MCF 10A (cell line): ENCODE measurements at regions not wholly inside any gene's neighbourhood (a gene's known extent, or its start where the extent isn't known, plus 50 kb on each side); places are given as distances from the start of the nearest gene placed in this dataset.

Source experiments
- BruUV-seq: library from RNA; stranded (reverse); fragments of 400-500 nt; replicated peaks from 2 replicates; lab custom pipeline; 2021; lab: Mats Ljungman, UMichigan
- CTCF ChIA-PET: fragments of 300-600 bp; sonication (Branson Sonifier 250); formaldehyde crosslinking; extraction: SDS; loops from one replicate; lab custom pipeline; 2021; ENCODE audit warnings: antibody characterized with exemption, inconsistent platforms; lab: Yijun Ruan, JAX
- POLR2A ChIA-PET: fragments of 300-600, 350-650 bp; sonication (Branson Sonifier 250); formaldehyde crosslinking; extraction: SDS; loops from one replicate; lab custom pipeline; 2020; ENCODE audit warnings: antibody characterized with exemption, inconsistent platforms; lab: Yijun Ruan, JAX
- DNase-seq: peaks from one replicate; pipeline ENCODE4 v3.0.0-alpha.2; 2018; ENCODE audit not compliant: unreplicated experiment
- H3K27ac Mint-ChIP-seq: one replicate; pipeline ENCODE4 v1.8.0; 2022; ENCODE audit warnings: mild to moderate bottlenecking, low read depth, mixed read lengths; ENCODE audit not compliant: unreplicated experiment
- H3K27me3 Mint-ChIP-seq: one replicate; pipeline ENCODE4 v1.8.0; 2022; ENCODE audit warnings: mixed read lengths; ENCODE audit not compliant: insufficient read depth, unreplicated experiment
- H3K36me3 Mint-ChIP-seq: one replicate; pipeline ENCODE4 v1.8.0; 2022; ENCODE audit warnings: mild to moderate bottlenecking, moderate library complexity, mixed read lengths; ENCODE audit not compliant: insufficient read depth, unreplicated experiment
- H3K4me1 Mint-ChIP-seq: one replicate; pipeline ENCODE4 v1.8.0; 2022; ENCODE audit warnings: mixed read lengths; ENCODE audit not compliant: insufficient read depth, unreplicated experiment
- H3K4me3 Mint-ChIP-seq: one replicate; pipeline ENCODE4 v1.8.0; 2022; ENCODE audit warnings: mild to moderate bottlenecking, moderate library complexity, mixed read lengths; ENCODE audit not compliant: unreplicated experiment
- H3K9me3 Mint-ChIP-seq: one replicate; pipeline ENCODE4 v1.8.0; 2022; ENCODE audit warnings: mixed read lengths; ENCODE audit not compliant: unreplicated experiment
- CTCF ChIP-seq: fragments of 200-600 bp; IDR thresholded peaks from one replicate; pipeline ENCODE4 v1.8.0; 2022; ENCODE audit warnings: antibody characterized with exemption, mild to moderate bottlenecking; ENCODE audit not compliant: unreplicated experiment
- intact Hi-C: fragments of 100-400 bp; cut with micrococcal nuclease; formaldehyde crosslinking; loops from 2 replicates; pipeline ENCODE4 v1.14.1; 2022

- H3K27me3 Mint-ChIP-seq = no peaks in the 10 kb centered on the region
- H3K27ac Mint-ChIP-seq = no peak overlapping the region
- H3K36me3 Mint-ChIP-seq = no peaks in the 10 kb centered on the region
- no peak for DNase-seq
- no peak for TF ChIP-seq CTCF
- no TSS peak for BruUV-seq
- no peaks in the 10 kb centered on the region for H3K9me3 Mint-ChIP-seq
- no peaks in the 10 kb centered on the region for H3K4me1 Mint-ChIP-seq
- CTCF ChIA-PET = interaction anchor here (0.6 kb wide), 1 partner anchor 235 kb away, joined by 3 read pairs; no protein-coding TSS in a partner anchor
- POLR2A ChIA-PET = no interaction called here
- no peak overlapping the region for H3K4me3 Mint-ChIP-seq
- intact Hi-C loops = no loop called here
Measured at GRCh38 chr4:18954538-18954937, 933.0 kb upstream of the LCORL start.

- BruUV-seq = no TSS peak
- no peak for TF ChIP-seq CTCF
- Mint-ChIP-seq H3K27ac (no peak overlapping the region), H3K9me3 (no peaks in the 10 kb centered on the region), H3K4me1 (no peaks in the 10 kb centered on the region), H3K4me3 (no peak overlapping the region), H3K27me3 (no peaks in the 10 kb centered on the region), H3K36me3 (no peaks in the 10 kb centered on the region)
- ChIA-PET CTCF (no interaction called here), POLR2A (no interaction called here)
- DNase-seq = no peak
- intact Hi-C loops = no loop called here
Measured at GRCh38 chr4:18953613-18954012, 932.1 kb upstream of the LCORL start.

GRCh38 chr4:18945464-18945863, 923.9 kb upstream of the LCORL start:
- no peaks in the 10 kb centered on the region for H3K9me3 Mint-ChIP-seq
- no peaks in the 10 kb centered on the region for H3K4me1 Mint-ChIP-seq
- H3K27me3 Mint-ChIP-seq = no peaks in the 10 kb centered on the region
- no peak for DNase-seq
- no peaks in the 10 kb centered on the region for H3K36me3 Mint-ChIP-seq
- intact Hi-C loops = no loop called here
- H3K27ac Mint-ChIP-seq = no peak overlapping the region
- no peak overlapping the region for H3K4me3 Mint-ChIP-seq
- no peak for TF ChIP-seq CTCF
- CTCF ChIA-PET = no interaction called here
- POLR2A ChIA-PET = no interaction called here
- no TSS peak for BruUV-seq

GRCh38 chr4:18942874-18943273, 921.3 kb upstream of the LCORL start:
- H3K27me3 Mint-ChIP-seq = no peaks in the 10 kb centered on the region
- no TSS peak for BruUV-seq
- TF ChIP-seq CTCF = no peak
- ChIA-PET CTCF (no interaction called here), POLR2A (no interaction called here)
- intact Hi-C loops = no loop called here
- no peak overlapping the region for H3K4me3 Mint-ChIP-seq
- no peaks in the 10 kb centered on the region for H3K4me1 Mint-ChIP-seq
- no peak for DNase-seq
- H3K9me3 Mint-ChIP-seq = no peaks in the 10 kb centered on the region
- no peaks in the 10 kb centered on the region for H3K36me3 Mint-ChIP-seq
- H3K27ac Mint-ChIP-seq = no peak overlapping the region
